HG03558 (cell line): ENCODE measurements at regions not wholly inside any gene's neighbourhood (a gene's known extent, or its start where the extent isn't known, plus 50 kb on each side); places are given as distances from the start of the nearest gene placed in this dataset.
"Not testable (repeated sequence)": the region's sequence is repeated elsewhere in the genome, so short reads cannot be mapped to it uniquely, and the experiment has no call there.

Experiments
- ATAC-seq: cut with Tn5 transposase; IDR thresholded peaks from one replicate; pipeline ENCODE4 v1.9.1; 2021; ENCODE audit warnings: moderate number of reproducible peaks; ENCODE audit not compliant: unreplicated experiment; ENCODE audit errors: extremely low read depth

DNA sequence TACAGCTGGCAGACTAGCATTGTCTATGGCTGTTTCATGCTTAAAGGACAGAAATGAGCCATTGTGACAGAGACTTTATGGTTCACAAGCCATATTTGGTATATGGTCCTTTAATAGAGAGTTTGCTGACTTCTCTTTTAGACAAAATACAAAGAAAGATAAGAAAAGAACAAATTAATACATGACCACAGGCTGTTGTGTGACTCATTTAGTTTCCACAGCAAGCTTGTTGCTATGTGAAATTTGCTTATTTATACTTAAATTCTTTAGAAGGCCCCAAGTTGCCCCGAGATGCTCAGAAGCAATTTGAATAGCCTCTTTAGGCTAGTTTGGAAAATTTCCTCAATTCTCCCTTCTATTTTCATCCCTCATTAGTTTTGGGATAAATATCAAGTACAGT lies 315.3 kb upstream of the RPS23 start:
- ATAC-seq = no peak

DNA sequence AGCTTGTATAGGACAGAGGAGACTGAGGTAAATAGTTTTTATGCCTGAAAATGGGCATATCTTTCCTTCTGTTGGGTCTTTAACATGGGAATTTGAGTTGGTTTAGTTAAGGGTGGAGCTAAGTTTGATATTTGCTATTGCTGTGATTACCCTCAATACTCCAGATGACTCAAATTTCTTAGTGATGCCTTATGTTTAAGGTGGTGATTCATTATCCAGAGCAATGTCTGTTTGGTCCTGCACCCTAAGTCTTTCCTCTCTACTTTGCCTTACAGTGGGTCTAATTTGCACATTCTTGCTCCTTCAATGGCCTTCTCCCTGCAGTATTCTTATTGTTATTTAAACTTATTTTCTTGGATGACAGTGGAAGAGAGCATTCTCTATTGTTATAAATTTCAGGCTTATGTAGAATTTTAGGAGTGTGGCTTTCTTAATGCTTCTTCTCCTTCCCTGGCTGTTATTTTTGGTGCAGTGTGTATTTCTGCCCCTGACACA lies 312.9 kb upstream of the RPS23 start:
- no peak for ATAC-seq

DNA sequence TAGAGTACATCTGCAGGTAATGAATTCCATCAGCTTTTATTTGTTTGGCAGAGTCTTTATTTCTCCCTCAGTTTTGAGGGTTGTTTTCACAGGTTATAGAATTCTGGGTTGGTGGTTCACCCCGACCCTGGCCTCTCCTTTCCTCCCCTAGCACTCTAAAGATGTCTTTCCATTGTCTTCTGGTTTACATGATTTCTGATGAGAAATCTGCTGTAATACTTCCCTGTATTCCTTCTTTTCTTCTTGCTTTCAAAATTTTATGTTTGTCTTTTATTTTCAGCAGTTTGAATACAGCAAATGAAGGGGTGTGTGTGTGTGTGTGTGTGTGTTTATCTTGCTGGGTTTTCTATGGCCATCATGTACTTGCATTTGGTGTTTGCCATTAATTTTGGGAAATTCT lies 312.0 kb upstream of the RPS23 start:
- no peak for ATAC-seq

DNA sequence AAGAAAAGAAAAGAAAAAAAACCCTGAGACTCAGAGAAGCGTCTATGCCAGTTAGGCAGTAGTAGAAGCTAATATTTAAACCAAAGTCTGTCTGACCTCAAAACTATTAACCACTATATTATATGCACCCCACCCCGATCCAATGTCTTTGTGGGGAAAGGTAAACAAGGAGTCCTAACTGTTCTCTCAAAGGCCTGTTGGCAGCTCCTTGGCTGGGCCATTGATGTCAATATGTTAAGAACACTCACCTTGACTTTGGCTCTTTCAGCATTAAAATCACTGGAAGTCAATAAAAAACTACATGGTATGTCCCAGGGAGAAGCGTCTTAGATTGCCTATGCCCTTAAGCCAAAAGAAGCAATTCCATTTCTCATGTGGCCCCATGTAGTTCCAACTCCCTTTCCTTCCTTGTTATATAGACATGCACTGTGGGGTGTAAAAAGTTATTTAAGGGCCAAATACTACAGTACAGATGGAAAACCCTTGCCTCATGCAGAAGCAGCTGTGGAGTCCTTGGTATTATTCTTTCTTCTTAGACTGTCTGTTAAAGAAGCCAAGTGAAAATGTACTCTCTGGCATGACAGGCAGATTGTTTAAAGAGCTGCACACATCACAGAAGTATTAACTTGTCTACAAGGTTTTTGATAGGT lies 308.6 kb upstream of the RPS23 start:
- ATAC-seq = no peak

DNA sequence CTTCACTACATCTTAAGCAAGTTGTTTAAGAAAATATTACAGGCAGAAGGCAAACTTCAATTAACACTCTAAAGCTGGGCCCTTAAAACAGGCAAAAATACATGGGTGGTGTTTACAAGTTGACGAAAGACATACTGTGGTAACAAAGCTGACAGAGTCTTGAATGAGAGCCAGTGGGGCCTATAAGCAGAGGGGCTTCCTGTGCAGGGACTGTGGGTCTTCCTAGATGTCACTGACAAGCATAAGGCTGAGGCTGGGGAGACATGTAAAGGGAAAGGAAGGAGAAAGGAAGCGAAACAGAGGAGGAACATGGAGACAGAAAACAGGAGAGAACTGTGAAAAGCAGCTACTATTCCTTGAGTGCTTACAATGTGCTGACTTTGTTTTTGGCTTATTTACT lies 308.0 kb upstream of the RPS23 start:
- no peak for ATAC-seq

DNA sequence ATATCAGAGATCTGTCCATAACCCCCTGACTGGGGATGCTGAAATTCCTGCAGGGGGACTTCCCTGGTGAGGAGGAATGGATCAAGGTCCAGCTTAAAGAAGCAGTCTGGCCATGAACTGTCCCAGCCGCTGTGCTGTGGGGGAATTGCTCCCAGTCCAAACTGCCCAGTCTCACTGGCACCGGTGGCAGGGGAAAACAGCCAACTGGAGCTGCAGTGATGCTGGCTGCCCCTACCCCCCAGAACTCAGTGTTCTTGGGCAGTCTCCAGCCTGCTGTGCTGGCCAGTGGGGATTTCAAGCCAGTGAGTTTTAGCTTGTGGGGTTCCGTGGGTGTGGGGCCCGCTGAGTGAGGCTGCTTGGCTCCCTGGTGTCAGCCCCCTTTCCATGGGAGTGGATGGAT lies 306.5 kb upstream of the RPS23 start:
- ATAC-seq = no peak

DNA sequence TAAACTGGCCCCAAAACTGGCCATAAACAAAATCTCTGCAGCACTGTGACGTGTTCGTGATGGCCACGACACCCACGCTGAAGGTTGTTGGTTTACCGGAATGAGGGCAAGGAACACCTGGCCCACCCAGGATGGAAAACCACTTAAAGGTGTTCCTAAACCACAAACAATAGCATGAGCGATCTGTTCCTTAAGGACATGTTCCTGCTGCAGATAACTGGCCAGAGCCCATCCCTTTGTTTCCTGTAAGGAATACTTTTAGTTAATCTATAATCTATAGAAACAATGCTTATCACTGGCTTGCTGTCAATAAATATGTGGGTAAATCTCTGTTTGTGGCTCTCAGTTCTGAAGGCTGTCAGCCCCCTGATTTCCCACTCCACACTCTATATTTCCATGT lies 305.2 kb upstream of the RPS23 start:
- ATAC-seq = not testable (repeated sequence)

DNA sequence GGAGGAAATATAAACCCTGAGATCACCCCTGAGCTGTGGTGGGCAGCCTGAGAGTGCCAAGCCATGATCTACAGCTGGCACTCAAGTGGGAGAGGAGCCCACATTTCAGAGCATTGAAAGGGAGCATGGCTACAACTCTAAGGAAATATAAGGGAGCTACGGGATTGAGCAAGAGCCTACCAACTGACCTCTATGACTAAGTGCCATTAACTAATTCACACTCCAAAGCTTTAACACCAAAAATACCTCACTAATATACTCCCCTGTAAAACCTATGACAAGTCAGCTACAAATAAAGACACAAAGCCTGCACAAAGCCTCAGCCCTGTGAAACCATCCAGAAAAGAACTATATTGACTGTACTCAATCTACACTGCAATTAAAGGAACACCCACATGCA lies 286.8 kb upstream of the RPS23 start:
- ATAC-seq = no peak

DNA sequence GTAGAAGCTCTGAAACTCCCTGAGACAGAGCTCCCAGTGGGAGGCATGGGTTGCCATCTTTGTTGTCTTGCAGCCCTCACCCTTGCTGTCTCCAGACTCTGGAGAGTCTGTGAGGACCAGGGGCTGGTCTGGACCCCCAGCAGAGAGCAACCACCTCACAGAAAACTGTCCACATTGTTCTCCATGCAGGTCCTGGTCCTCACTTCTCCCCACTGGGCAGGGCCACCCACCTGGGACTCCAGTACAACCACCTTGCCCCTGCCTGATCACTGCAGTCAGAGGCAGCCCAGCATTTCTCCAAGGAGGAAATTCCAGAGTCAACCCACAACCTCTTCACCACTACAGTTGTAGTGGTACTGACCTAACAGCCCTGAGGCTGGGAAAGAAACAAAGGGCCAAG lies 285.6 kb upstream of the RPS23 start:
- ATAC-seq = no peak

DNA sequence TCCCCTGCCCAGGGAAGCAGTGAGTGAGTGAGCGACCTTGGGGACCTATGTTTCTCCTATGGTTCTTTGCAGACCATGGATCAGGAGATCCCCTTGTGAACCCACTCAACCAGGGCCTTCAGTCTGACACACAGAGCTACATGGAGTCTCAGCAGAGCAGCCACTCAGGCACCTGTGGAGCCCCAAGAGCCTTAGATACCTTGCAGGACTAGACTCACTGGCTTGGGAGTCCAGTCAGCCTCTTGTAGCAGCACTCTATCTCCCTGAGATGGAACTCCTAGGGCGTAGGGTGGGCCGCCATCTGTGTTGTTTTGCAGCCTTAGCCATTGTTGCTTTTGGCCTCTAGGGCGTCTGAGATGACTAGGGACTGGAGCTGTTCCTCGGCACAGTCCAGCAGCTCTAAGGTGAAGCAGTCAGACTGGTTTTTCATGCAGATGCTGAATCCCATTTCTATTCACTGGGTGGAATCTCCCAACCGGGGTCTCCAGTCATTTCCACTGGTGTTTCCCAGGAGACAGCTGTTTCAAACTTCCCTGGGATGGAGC lies 284.6 kb upstream of the RPS23 start:
- ATAC-seq = no peak

DNA sequence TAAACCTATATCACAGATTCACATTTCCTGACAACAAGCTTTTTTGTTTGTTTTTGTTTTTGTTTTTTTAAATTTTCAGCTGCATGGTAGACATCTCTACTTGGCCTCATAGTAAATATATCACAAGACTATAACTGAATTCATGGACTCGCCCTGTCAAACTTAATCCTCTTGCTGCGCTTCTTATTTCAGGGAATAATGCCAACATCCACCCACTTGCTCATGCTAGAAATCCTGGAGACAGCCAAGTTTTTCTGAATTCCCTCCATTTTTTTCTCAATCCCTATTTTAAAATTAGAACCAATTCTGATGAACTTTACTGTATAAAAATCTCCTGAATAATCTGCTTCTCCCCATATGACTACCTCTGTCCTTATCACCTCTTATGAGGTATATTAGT lies 283.6 kb upstream of the RPS23 start:
- ATAC-seq = no peak

DNA sequence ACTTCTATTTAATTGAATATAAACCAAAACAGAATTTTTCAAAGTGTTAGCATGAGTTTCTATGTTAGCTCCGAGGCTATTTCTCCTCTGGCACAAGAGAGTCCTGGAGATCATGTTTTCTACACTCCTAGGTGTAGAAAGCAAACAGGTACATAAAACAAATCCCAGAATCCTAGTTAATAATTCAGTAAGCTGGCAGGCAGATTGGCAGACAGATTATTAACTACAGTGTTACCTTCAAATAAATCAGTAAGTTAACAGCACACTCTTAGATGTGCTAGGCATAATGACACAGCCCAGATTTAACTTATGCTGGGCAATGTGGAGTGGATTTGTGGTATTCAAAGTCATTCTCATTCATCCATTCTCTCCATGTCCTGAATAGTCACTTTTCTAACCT lies 282.8 kb upstream of the RPS23 start:
- ATAC-seq = no peak

DNA sequence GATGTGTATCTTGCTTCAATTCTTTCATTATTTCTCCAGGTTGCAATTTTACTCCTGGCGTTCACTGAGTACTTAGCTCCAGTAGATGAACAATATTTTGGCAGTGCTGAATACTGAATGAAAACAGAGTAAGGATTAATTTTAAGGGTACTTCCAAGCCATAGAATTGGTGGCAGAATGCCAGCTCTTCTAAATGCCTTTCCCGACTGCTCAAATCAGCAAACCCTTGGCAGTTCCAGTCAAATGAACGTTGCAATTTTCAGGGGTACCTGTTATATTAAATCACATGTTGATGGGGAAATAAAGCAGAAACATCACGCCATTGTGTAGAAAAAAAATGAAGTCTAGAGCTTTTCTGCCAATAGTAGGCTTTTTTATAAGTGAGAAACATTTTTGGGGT lies 282.4 kb upstream of the RPS23 start:
- no peak for ATAC-seq

DNA sequence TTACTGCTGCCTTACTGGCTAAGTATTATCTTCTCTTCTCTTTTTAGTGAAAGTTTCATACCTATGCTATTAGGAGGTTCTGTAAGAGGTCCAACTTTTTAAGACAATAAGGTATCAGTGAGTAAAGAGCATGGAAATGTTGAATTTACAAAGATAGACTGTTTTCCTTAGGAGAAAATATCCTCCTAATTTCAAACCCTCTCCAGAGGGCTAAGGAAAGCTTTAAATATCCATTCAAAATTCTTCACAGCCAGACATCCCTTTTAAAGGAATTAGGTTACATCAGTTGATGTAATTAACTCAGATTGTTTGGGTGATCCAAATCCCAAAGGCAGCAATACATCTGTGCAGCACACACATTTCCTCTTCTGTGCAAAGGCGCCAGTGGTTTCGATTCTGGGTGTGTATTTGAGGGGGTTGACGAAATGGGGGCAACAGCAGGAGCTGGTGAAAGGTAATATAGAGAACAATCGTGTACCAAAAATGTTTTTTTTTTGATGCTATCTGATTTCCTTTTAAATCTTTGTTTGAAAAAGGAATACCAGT lies 273.8 kb upstream of the RPS23 start:
- no peak for ATAC-seq

DNA sequence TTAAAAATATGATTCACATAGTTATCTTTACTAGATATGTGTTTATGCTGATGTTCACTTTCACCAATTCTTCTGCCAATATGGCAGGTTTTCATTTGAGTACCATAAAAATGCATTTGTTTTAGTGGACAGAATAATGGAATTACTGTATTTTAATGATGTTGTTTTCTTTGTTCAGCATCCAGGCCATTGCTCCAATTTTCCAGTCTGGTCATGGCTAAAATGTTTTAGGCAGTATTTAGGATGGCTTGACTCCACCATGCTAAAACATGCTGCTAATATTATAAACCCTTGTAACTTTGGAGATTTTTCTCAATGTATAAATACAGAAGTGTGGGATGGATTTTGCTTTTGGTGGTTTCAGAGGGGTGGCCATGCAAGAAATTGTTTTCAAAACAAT lies 273.0 kb upstream of the RPS23 start:
- ATAC-seq = no peak

DNA sequence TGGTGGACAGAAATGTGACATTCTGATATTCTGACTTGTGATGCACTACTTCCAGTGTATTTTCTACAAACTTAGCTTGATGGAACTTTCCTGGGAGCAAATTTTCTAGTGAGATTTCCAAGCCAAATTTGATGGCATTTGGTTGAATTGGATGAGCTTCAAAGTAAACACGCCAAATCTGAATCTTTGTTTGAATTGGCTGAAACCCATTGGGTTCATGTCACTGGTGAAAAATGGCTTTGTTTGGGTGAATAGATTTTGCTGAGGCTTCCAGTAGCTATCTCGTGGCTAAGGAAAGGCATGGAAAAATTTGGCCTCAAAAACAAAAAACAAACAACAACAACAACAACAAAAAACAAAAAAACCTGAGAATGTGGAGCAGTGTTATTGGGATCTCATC lies 271.1 kb upstream of the RPS23 start:
- no peak for ATAC-seq

DNA sequence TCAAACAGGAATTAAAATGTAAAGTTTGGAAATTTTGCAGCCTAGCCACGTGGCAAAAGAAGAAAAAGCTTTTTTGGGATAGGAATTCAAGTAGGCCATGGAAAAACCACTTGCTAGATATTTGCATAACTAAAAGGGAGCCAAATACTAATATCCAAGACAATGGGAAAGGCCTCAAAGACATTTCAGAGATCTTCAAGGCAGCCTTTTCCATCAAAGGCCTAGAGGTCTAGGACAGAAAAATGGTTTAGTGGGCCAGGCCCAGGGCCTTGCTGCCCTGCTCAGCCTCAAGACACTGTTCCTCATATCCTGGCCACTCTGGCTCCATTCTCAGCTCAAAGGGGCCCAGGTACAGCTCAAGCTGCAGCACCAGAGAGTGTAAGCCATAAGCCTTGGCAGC lies 265.9 kb upstream of the RPS23 start:
- ATAC-seq = no peak

DNA sequence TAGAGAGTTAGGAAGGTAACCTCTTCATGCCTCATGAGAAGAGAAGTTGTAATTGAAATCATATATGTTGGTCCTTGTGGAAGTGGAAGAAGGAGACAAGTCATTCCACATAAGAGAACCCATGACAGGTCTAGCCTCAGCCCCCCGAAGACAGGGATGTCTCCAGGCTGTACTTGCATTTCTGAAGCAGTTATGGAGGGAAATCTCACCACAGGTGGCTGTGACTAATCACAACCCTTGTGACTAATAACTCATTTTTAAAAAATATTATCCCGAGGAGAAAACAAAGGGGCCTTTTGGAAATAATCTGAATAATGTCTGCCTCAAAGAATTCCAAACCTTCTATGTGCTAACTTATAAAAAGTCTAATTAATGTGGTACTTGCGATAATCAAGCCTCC lies 262.1 kb upstream of the RPS23 start:
- no peak for ATAC-seq

DNA sequence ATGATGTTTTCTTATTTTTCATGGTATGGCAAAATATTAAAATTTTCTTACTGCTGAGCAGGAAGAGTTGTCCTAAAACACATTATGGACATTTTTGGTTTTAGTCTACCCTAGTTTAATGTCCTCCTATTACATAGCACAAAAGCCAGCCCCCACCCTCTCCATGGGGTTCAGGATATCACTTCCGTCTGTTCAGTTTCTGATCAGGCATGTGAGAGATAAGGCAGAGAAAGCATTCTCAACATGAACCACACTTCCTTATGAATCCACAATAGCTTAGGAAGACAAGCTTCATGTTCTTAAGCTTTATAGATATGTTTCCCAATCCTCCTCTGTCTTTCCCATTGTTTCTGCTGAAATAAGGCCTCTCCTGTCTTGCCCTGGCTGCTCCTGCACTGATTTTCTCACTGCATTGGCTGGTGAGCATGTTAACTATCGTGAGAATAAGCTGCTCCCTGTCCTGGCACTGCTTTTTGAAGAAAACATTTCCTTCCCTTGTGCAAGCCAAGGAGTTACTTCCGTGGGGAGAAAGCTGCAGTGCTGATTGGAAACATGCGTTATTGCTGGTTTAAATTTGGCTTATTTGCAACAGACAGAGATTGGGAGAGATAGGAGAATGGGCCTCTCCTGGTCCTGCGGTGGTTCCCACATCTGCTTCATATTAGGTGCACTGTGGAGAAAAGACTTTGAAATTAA lies 260.3 kb upstream of the RPS23 start:
- ATAC-seq = no peak

DNA sequence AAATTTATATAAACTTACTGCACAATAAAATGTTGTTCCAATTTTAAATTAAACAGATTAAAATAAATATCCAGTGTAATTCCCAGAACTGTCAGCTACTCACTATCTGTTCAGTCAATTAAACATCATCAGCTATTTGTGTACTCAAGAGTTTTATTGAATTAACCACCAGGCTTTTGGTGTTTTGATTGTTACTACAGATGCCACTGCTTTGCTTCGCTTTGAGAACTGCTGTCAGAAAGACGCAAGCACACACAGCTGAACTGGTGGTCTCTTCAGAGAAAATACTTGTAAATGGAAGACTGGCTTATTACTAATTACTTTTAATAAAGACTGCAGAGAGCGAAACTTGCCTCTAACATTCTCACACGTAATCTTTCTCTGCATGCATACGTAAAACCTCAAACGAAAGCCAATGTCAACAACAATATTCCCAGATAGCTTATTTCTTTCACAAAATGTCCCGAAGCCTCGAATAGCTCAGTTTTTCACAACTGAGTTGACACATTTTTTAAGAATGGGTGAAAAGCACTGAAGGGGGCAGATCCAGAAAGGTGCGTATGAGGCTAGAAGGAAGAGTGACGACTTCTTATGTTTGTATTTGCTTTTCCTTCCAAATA lies 259.6 kb upstream of the RPS23 start:
- ATAC-seq = no peak

DNA sequence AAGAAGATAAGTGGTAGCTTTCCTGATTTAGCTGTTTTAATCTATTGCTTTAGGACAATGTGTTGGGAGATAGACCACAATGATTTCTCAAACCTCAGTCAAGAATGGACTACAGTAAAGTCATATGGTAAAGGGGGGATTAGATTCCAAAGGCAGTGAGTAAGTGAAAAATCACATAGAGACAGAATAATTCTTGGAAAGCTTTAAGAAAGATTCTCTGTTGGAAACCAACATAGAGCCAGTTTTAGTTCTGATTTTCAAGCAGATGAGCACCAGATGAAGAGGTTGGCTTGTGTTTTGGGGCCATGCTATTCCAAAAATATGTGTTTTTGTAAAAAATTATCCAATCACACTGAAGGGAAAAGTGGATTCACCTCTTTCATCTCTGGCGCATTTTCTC lies 256.8 kb upstream of the RPS23 start:
- ATAC-seq = no peak
